Upper lobe of right lung (tissue), 1 donor: ENCODE measurements at regions not wholly inside any gene's neighbourhood (a gene's known extent, or its start where the extent isn't known, plus 50 kb on each side); places are given as distances from the start of the nearest gene placed in this dataset.

Source experiments
- ATAC-seq: fragments of 200-7000 bp; cut with Tn5 transposase; one replicate; pipeline ENCODE4 v1.9.1; 2020; ENCODE audit warnings: mild to moderate bottlenecking, moderate library complexity
- DNase-seq: peaks from one replicate; pipeline ENCODE4 v3.0.0-alpha.2; 2020
- H3K27ac ChIP-seq: fragments of 200-600 bp; one replicate; pipeline ENCODE4 v1.8.0; 2022
- H3K27me3 ChIP-seq: fragments of 200-600 bp; one replicate; pipeline ENCODE4 v1.8.0; 2022; ENCODE audit warnings: mild to moderate bottlenecking
- H3K36me3 ChIP-seq: fragments of 200-600 bp; one replicate; pipeline ENCODE4 v1.8.0; 2022
- H3K4me1 ChIP-seq: fragments of 200-600 bp; one replicate; pipeline ENCODE4 v1.8.0; 2022
- H3K4me3 ChIP-seq: fragments of 200-600 bp; one replicate; pipeline ENCODE4 v1.8.0; 2022; ENCODE audit warnings: mild to moderate bottlenecking
- H3K9me3 ChIP-seq: fragments of 200-600 bp; one replicate; pipeline ENCODE4 v1.8.0; 2022
- intact Hi-C: fragments of 100-400 bp; cut with DNase I; formaldehyde crosslinking; loops from one replicate; pipeline ENCODE4 v1.11.0; 2022
- TF ChIP-seq, protein P1 (sequence below): fragments of 200-600 bp; IDR thresholded peaks from one replicate; pipeline ENCODE4 v1.8.0; 2022; ENCODE audit warnings: antibody characterized with exemption
- donor health status: DM: no; HTN: yes; CAD: no; lungs with severe emphysema.

DNA sequence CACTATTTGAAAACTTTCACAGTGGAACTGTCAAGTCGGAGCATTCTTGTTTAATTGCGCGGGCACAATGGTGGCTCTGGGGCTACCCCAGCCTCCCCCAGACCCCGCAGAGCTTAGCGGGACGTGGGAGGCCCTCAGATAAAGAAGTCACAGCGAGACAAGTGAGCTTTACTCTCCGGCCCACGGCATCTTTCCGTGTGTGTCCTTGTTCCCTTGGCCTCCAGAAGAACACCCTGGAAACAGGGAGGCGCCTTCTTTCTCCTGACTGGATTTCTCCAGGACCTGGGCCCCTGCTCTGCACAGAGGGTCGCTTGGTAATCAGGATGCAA is 382.8 kb downstream of the RRAGC start:
- H3K4me1 ChIP-seq: peaks cover 8% of the 10 kb centered on the region
- peak overlapping the region; percentile 65 for H3K27ac ChIP-seq
- no peak for ATAC-seq
- H3K4me3 ChIP-seq: peak overlapping the region; percentile 37
- H3K9me3 ChIP-seq: no peaks in the 10 kb centered on the region
- no peak for DNase-seq
- TF ChIP-seq, protein P1, sequence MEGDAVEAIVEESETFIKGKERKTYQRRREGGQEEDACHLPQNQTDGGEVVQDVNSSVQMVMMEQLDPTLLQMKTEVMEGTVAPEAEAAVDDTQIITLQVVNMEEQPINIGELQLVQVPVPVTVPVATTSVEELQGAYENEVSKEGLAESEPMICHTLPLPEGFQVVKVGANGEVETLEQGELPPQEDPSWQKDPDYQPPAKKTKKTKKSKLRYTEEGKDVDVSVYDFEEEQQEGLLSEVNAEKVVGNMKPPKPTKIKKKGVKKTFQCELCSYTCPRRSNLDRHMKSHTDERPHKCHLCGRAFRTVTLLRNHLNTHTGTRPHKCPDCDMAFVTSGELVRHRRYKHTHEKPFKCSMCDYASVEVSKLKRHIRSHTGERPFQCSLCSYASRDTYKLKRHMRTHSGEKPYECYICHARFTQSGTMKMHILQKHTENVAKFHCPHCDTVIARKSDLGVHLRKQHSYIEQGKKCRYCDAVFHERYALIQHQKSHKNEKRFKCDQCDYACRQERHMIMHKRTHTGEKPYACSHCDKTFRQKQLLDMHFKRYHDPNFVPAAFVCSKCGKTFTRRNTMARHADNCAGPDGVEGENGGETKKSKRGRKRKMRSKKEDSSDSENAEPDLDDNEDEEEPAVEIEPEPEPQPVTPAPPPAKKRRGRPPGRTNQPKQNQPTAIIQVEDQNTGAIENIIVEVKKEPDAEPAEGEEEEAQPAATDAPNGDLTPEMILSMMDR: no peak
- H3K36me3 ChIP-seq: no peaks in the 10 kb centered on the region
- intact Hi-C loops: no loop called here
- H3K27me3 ChIP-seq: peaks cover 8% of the 10 kb centered on the region

DNA sequence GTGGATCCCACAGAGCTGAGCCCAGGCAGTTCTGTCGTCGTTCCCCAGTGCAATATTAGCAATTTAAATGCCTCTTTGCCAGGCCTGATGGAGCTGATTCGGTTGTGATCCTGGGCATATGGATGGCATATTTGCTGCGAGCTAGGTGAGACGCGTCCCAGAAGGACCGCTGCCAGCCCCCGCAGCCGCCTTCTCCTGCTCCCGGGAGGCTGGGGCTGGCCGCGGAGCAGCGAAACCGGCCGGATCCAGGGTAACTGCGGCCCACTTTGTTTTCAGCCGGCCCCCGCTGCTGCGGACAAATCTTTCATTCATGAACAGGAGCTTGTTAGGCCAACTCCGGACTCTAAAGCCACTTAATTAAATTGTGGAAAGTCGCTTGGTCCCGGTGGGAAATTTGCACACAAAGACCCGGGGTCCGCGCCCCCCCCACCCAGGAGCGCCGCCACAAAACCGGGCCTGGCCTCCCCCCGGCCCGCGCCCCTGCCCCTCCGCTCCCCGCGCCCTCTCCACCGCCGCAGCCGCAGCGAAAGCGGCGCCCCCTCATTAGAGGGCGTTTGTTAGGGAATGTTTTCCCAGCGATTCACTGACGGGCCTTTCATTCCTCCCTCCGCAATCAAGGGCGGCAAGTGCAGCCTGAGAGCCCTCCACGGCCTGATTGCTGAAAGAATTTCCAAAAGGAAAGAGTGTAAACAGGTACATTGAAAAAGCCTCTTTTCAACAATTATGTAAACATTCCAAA is 383.3 kb downstream of the RRAGC start:
- H3K27ac ChIP-seq: peak overlapping the region; percentile 65

DNA sequence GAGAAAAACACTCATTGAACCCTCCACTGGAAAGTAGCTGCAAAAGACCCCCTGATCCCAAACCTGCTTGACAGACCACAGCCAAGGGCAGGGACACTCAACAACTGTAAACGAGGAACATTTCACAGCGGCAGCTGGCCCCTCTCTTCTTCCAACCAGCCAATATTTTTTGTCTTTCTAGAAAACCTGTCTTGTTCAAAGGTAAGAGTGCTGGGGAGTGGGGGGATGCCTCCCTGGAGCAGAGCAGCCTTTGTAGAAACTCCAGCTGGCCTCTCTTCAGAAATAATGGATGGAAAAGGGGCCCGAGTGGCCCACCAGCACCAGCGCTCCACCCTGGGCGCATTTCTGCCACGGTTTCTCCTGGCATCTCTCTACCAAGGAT is 384.0 kb downstream of the RRAGC start:
- Histone ChIP-seq H3K4me3 (no peak overlapping the region), H3K4me1 (peaks cover 8% of the 10 kb centered on the region), H3K27me3 (peaks cover 8% of the 10 kb centered on the region), H3K36me3 (no peaks in the 10 kb centered on the region), H3K9me3 (no peaks in the 10 kb centered on the region), H3K27ac (peak overlapping the region; percentile 65)
- no peak for DNase-seq
- no peak for ATAC-seq
- intact Hi-C loops: no loop called here
- TF ChIP-seq, protein P1: no peak

More for the DNA sequence above, 383.3 kb downstream of the RRAGC start:
- ATAC-seq: peak; percentile 77
- intact Hi-C loops: no loop called here
- DNase-seq: peak; percentile 74
- peaks cover 8% of the 10 kb centered on the region for H3K27me3 ChIP-seq
- peak overlapping the region; percentile 37 for H3K4me3 ChIP-seq
- peaks cover 8% of the 10 kb centered on the region for H3K4me1 ChIP-seq
- no peaks in the 10 kb centered on the region for H3K9me3 ChIP-seq
- H3K36me3 ChIP-seq: no peaks in the 10 kb centered on the region
- TF ChIP-seq, protein P1: no peak

DNA sequence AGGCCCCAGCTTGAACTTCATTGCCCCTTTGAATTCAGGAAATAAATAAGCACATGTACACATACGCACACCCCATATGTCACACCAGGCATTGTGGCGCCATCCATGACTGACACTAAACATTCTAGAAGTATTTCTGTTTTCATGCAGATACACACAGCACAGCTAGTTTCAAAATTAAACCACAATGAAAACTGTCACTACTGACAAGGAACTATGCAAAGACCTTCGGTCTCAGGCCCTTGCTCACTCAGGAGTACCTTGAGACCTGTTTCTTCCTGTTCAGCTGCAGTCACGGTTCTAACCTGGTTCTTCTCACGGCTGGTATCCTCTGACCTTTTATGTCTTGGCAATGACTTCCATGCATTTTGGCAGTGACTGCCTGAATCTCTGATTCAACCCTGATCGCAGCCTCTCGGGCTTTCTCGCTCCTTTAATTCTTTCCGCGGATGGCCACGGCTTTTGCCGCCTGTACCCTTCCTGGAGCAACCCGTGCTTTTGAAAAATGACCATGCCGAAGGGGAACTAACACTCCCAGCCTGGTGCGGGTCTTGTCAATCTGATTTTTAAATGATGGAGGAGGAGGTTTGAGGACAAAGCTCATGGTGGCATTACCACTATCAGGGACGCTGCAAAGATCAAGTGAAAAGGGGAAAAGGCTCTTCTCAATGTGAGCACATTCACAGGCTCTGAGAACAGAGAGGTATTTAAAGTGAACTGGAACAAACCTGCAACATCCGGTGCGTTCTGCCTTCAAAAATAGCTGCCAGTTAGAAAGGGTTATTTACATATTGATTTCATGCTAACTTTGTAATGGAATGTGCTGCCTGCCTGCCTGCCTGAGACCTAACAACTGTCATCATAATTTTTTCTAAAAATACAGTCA is 384.6 kb downstream of the RRAGC start:
- no peaks in the 10 kb centered on the region for H3K36me3 ChIP-seq
- no peak for DNase-seq
- no peaks in the 10 kb centered on the region for H3K9me3 ChIP-seq
- H3K4me3 ChIP-seq: no peak overlapping the region
- H3K4me1 ChIP-seq: peaks cover 8% of the 10 kb centered on the region
- H3K27me3 ChIP-seq: peaks cover 8% of the 10 kb centered on the region
- intact Hi-C loops: no loop called here
- ATAC-seq: peak; percentile 27
- TF ChIP-seq, protein P1: no peak
- no peak overlapping the region for H3K27ac ChIP-seq

DNA sequence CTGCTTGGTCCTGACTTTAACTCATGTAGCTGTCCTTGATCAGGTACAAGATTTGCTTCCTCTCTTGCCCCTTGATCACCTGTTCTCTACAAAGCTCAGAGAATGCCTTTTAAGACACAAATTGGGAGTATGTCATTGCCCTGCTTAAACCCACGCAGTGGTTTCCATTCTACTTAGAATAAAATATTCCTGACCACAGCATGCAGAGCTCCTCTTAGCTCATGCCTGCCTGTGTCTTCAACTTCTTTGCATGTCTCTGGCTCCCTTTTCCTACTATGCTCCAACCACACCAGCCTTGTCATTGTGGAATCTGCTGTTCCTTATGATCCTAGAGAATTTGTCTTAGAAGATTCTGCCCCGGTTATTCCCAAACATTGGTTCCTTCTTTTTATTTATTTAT is 393.1 kb downstream of the RRAGC start:
- Histone ChIP-seq H3K27me3 (no peaks in the 10 kb centered on the region), H3K9me3 (no peaks in the 10 kb centered on the region), H3K4me1 (no peaks in the 10 kb centered on the region), H3K4me3 (no peak overlapping the region), H3K36me3 (no peaks in the 10 kb centered on the region), H3K27ac (no peak overlapping the region)
- intact Hi-C loops: no loop called here
- no peak for ATAC-seq
- TF ChIP-seq, protein P1: no peak
- DNase-seq: no peak
